Liver (tissue), 8 donors: ENCODE measurements at regions not wholly inside any gene's neighbourhood (a gene's known extent, or its start where the extent isn't known, plus 50 kb on each side); places are given as distances from the start of the nearest gene placed in this dataset.

Source experiments
- DNase-seq: peaks from one replicate; pipeline ENCODE4 v3.0.0-alpha.2; 2017; ENCODE audit warnings: low spot score
- H3K27ac ChIP-seq, 2 donors: one replicate each; pipeline ENCODE4 v1.7.0; 2013; ENCODE audit warnings: inconsistent platforms in 2 of 2, low read length in 2 of 2, control low read depth in 1 of 2, low read depth in 1 of 2, mild to moderate bottlenecking in 1 of 2
- H3K27me3 ChIP-seq, 4 donors: one replicate each; pipeline versions ENCODE4 v1.6.1 to v1.7.0; 2013; ENCODE audit warnings: low read length in 3 of 4, inconsistent platforms in 1 of 4, mild to moderate bottlenecking in 1 of 4, moderate library complexity in 1 of 4; ENCODE audit not compliant: control insufficient read depth in 4 of 4, insufficient read depth in 4 of 4
- H3K36me3 ChIP-seq, 4 donors: one replicate each; pipeline versions ENCODE4 v1.6.1 to v1.7.0; 2013; ENCODE audit warnings: low read length in 3 of 4, mild to moderate bottlenecking in 3 of 4, low read depth in 1 of 4, moderate library complexity in 1 of 4; ENCODE audit not compliant: control insufficient read depth in 4 of 4, insufficient read depth in 3 of 4
- H3K4me1 ChIP-seq, 4 donors: one replicate each; pipeline versions ENCODE4 v1.6.1 to v1.7.0; 2013; ENCODE audit warnings: low read length in 3 of 4, mild to moderate bottlenecking in 3 of 4, moderate library complexity in 1 of 4; ENCODE audit not compliant: control insufficient read depth in 4 of 4, insufficient read depth in 4 of 4
- H3K4me3 ChIP-seq, 3 donors: one replicate each; pipeline versions ENCODE4 v1.6.1 to v1.7.0; 2013; ENCODE audit warnings: low read length in 3 of 3, control low read depth in 1 of 3, low read depth in 1 of 3, mild to moderate bottlenecking in 1 of 3
- H3K9ac ChIP-seq, 2 donors: one replicate each; pipeline ENCODE4 v1.7.0; 2013; ENCODE audit warnings: low read length in 2 of 2, mild to moderate bottlenecking in 2 of 2, moderate library complexity in 2 of 2, control low read depth in 1 of 2, low read depth in 1 of 2
- H3K9me3 ChIP-seq, 4 donors: one replicate each; pipeline versions ENCODE4 v1.6.1 to v1.7.0; 2013; ENCODE audit warnings: low read length in 3 of 4; ENCODE audit not compliant: control insufficient read depth in 4 of 4
- EGR1 ChIP-seq, 2 donors: IDR thresholded peaks; 2 replicates each; pipeline ENCODE4 v1.6.1; 2016 to 2018; ENCODE audit warnings: antibody characterized with exemption in 2 of 2, low read depth in 2 of 2
- FOXA1 ChIP-seq: IDR thresholded peaks from 2 replicates; pipeline ENCODE4 v1.6.1; 2016; ENCODE audit warnings: antibody characterized with exemption
- FOXA2 ChIP-seq: IDR thresholded peaks from 2 replicates; pipeline ENCODE4 v1.6.1; 2016; ENCODE audit warnings: antibody characterized with exemption
- HNF4A ChIP-seq, 2 donors: conservative IDR thresholded peaks; 2 replicates each; pipeline ENCODE4 v1.6.1; 2016; ENCODE audit warnings: antibody characterized with exemption in 2 of 2, mild to moderate bottlenecking in 2 of 2
- HNF4G ChIP-seq: IDR thresholded peaks from 2 replicates; pipeline ENCODE4 v1.6.1; 2016; ENCODE audit warnings: antibody characterized with exemption
- JUND ChIP-seq, 2 donors: IDR thresholded peaks; 2 replicates each; pipeline ENCODE4 v1.6.1; 2016; ENCODE audit warnings: antibody characterized with exemption in 2 of 2
- RAD21 ChIP-seq, 2 donors: IDR thresholded peaks; 2 replicates each; pipeline ENCODE4 v1.6.1; 2016; ENCODE audit warnings: antibody characterized with exemption in 2 of 2, mild to moderate bottlenecking in 2 of 2
- RXRA ChIP-seq, 2 donors: IDR thresholded peaks; 2 replicates each; pipeline ENCODE4 v1.6.1; 2017 to 2018; ENCODE audit warnings: antibody characterized with exemption in 2 of 2, mild to moderate bottlenecking in 1 of 2
- SP1 ChIP-seq: IDR thresholded peaks from 2 replicates; pipeline ENCODE4 v1.6.1; 2018; ENCODE audit warnings: antibody characterized with exemption, mild to moderate bottlenecking
- TAF1 ChIP-seq: conservative IDR thresholded peaks from 2 replicates; pipeline ENCODE4 v1.6.1; 2016; ENCODE audit warnings: antibody characterized with exemption, mild to moderate bottlenecking
- YY1 ChIP-seq: IDR thresholded peaks from 2 replicates; pipeline ENCODE4 v1.6.1; 2016; ENCODE audit warnings: antibody characterized with exemption, mild to moderate bottlenecking
- WGBS: extraction: QIAGEN DNeasy Blood & Tissue Kit; methylation state at CpG from one replicate; pipeline ENCODE4 v1.1.7; 2013; 5-methylcytosine and 5-hydroxymethylcytosine counted together
- TF ChIP-seq, protein P1 (sequence below): IDR thresholded peaks from 2 replicates; pipeline ENCODE4 v1.6.1; 2016; ENCODE audit warnings: antibody characterized with exemption
- TF ChIP-seq, protein P2 (sequence below): IDR thresholded peaks from 2 replicates; pipeline ENCODE4 v1.6.1; 2016; ENCODE audit warnings: antibody characterized with exemption, mild to moderate bottlenecking
- TF ChIP-seq, protein P3 (sequence below): IDR thresholded peaks from 2 replicates; pipeline ENCODE4 v1.6.1; 2016; ENCODE audit warnings: antibody characterized with exemption
- TF ChIP-seq, protein P4 (sequence below): fragments of 150-350 bp; IDR thresholded peaks from 2 replicates; pipeline ENCODE4 v1.5.1; 2017; ENCODE audit warnings: improper control_type of control experiment, low read depth, low read length; ENCODE audit not compliant: missing input control
- TF ChIP-seq, protein P5 (sequence below): IDR thresholded peaks from 2 replicates; pipeline ENCODE4 v1.6.1; 2016; ENCODE audit warnings: antibody characterized with exemption
- donor health status: healthy.
- donor health status: healthy.
- donor health status: healthy.
- donor health status: healthy.
- donor health status: healthy.

DNA sequence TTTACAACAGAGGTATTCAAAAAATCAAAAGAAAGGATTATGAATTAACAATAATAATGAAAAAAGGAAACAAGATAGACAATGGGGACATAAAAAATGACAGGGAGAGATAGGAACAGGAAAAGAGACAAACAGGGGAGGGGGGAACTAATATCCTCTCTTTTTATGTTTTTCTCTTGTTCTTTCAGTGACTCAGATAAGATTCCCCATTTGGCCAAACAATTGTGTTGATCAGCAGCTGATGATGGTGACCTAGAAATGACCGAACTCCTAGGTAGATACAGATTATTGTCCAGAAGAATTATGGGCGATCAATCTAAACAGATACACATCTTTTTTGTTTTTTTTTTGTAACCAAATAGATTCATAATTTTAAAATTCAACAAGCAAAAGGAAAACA lies 1277.2 kb upstream of the FLRT2 start (continued):
- TF ChIP-seq, protein P1, sequence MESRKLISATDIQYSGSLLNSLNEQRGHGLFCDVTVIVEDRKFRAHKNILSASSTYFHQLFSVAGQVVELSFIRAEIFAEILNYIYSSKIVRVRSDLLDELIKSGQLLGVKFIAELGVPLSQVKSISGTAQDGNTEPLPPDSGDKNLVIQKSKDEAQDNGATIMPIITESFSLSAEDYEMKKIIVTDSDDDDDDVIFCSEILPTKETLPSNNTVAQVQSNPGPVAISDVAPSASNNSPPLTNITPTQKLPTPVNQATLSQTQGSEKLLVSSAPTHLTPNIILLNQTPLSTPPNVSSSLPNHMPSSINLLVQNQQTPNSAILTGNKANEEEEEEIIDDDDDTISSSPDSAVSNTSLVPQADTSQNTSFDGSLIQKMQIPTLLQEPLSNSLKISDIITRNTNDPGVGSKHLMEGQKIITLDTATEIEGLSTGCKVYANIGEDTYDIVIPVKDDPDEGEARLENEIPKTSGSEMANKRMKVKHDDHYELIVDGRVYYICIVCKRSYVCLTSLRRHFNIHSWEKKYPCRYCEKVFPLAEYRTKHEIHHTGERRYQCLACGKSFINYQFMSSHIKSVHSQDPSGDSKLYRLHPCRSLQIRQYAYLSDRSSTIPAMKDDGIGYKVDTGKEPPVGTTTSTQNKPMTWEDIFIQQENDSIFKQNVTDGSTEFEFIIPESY, result no peak
- TF ChIP-seq SP1, result no peak
- TF ChIP-seq, protein P2, sequence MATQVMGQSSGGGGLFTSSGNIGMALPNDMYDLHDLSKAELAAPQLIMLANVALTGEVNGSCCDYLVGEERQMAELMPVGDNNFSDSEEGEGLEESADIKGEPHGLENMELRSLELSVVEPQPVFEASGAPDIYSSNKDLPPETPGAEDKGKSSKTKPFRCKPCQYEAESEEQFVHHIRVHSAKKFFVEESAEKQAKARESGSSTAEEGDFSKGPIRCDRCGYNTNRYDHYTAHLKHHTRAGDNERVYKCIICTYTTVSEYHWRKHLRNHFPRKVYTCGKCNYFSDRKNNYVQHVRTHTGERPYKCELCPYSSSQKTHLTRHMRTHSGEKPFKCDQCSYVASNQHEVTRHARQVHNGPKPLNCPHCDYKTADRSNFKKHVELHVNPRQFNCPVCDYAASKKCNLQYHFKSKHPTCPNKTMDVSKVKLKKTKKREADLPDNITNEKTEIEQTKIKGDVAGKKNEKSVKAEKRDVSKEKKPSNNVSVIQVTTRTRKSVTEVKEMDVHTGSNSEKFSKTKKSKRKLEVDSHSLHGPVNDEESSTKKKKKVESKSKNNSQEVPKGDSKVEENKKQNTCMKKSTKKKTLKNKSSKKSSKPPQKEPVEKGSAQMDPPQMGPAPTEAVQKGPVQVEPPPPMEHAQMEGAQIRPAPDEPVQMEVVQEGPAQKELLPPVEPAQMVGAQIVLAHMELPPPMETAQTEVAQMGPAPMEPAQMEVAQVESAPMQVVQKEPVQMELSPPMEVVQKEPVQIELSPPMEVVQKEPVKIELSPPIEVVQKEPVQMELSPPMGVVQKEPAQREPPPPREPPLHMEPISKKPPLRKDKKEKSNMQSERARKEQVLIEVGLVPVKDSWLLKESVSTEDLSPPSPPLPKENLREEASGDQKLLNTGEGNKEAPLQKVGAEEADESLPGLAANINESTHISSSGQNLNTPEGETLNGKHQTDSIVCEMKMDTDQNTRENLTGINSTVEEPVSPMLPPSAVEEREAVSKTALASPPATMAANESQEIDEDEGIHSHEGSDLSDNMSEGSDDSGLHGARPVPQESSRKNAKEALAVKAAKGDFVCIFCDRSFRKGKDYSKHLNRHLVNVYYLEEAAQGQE, result no peak
- TF ChIP-seq TAF1, result no peak
- no peak for TF ChIP-seq FOXA1
- no peak for TF ChIP-seq FOXA2

DNA sequence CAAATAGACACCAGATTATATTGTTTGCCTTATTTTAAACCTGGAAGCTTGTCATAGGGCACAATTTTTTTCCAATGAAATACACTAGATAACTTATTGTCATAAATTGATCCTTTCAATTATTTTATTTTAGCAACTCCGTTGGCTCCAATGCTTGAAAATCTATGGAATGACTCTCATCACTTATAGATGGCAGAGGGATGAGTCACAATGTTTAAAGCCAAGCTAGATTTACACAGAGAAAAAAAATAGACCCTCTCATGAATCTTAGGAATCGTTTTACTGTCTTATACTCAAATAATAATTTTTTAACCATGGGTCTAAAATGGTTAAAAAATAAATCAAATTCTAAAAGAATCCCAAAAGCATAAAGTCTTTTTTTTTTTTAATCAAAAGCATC lies 1276.6 kb upstream of the FLRT2 start:
- DNase-seq, result no peak
- Histone ChIP-seq H3K4me3 (no peak overlapping the region), H3K36me3 (no peaks in the 10 kb centered on the region)

More for the DNA sequence above, 1276.6 kb upstream of the FLRT2 start:
- WGBS, result 70% methylated on average over 2 of the region's 2 CpGs
- TF ChIP-seq RXRA (IDR thresholded peaks at IDR 0.05) (no peak), YY1 (no peak), JUND (IDR thresholded peaks at IDR 0.05) (no peak), HNF4G (no peak), FOXA2 (no peak), TAF1 (no peak), FOXA1 (no peak), SP1 (no peak), HNF4A (conservative IDR thresholded peaks at IDR 0.05) (no peak), EGR1 (IDR thresholded peaks at IDR 0.05; ENCODE audit: low read depth in 2 of 2) (no peak), RAD21 (IDR thresholded peaks at IDR 0.05) (no peak)
- TF ChIP-seq, protein P3, sequence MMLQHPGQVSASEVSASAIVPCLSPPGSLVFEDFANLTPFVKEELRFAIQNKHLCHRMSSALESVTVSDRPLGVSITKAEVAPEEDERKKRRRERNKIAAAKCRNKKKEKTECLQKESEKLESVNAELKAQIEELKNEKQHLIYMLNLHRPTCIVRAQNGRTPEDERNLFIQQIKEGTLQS, result no peak
- TF ChIP-seq, protein P2, result no peak
- TF ChIP-seq, protein P1, result no peak
- TF ChIP-seq, protein P4, sequence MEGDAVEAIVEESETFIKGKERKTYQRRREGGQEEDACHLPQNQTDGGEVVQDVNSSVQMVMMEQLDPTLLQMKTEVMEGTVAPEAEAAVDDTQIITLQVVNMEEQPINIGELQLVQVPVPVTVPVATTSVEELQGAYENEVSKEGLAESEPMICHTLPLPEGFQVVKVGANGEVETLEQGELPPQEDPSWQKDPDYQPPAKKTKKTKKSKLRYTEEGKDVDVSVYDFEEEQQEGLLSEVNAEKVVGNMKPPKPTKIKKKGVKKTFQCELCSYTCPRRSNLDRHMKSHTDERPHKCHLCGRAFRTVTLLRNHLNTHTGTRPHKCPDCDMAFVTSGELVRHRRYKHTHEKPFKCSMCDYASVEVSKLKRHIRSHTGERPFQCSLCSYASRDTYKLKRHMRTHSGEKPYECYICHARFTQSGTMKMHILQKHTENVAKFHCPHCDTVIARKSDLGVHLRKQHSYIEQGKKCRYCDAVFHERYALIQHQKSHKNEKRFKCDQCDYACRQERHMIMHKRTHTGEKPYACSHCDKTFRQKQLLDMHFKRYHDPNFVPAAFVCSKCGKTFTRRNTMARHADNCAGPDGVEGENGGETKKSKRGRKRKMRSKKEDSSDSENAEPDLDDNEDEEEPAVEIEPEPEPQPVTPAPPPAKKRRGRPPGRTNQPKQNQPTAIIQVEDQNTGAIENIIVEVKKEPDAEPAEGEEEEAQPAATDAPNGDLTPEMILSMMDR, result no peak
- TF ChIP-seq, protein P5, sequence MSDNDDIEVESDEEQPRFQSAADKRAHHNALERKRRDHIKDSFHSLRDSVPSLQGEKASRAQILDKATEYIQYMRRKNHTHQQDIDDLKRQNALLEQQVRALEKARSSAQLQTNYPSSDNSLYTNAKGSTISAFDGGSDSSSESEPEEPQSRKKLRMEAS, result no peak
- Histone ChIP-seq H3K9me3 (no peaks in the 10 kb centered on the region), H3K27me3 (no peaks in the 10 kb centered on the region), H3K4me1 (no peaks in the 10 kb centered on the region), H3K9ac (no peak overlapping the region), H3K27ac (no peak overlapping the region)
